ENCODE measurements at regions not wholly inside any gene's neighbourhood (a gene's known extent, or its start where the extent isn't known, plus 50 kb on each side); places are given as distances from the start of the nearest gene placed in this dataset.

DNA sequence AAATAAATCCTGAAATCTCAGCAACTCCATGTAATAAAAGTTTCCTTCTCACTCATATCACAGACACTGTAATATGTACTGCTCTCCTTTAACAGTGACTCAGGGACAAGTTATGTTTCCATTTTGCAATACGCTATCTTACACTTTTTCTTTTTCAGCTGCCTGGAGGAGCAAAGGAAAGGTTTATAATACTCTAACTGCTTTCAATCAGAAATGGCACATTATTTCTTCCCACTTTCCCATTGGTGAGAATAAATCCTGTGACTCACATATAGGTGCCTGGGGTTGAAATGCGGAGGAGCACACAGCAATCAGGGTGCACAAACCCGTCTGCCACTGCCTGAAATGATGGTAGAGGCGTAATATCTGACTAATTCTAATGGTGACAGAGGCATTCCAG, 186.6 kb downstream of the HINT1 start:
- no peak overlapping the region for H3K27ac ChIP-seq (ENCODE audit: low read depth, low read length)
- H2AFZ ChIP-seq (ENCODE audit: low read depth, low read length, poor library complexity, severe bottlenecking): no peak overlapping the region
- no peak overlapping the region for H3K4me3 ChIP-seq (replicated peaks in 1 of 2; ENCODE audit: low read depth in 1 of 2, low read length in 2 of 2)
- no peak for DNase-seq (ENCODE audit: low read depth, low spot score)
- RAD21 ChIA-PET (ENCODE audit: low non-redundant PET in 1 of 2, low total read pairs in 2 of 2, uncharacterized antibody in 2 of 2, unreplicated experiment in 2 of 2): no interaction called here
- TF ChIP-seq ZFX (IDR thresholded peaks at IDR 0.05) (no peak), CBX3 (IDR thresholded peaks at IDR 0.05; ENCODE audit: low read depth) (no peak)
- H4K20me1 ChIP-seq (ENCODE audit: insufficient read depth): no peaks in the 10 kb centered on the region
- no peaks in the 10 kb centered on the region for H3K4me1 ChIP-seq (ENCODE audit: control insufficient read depth in 1 of 2, insufficient read depth in 2 of 2, low read length in 2 of 2)
- no peaks in the 10 kb centered on the region for H3K9me3 ChIP-seq (ENCODE audit: control insufficient read depth in 1 of 2, insufficient read depth in 1 of 2, low read depth in 1 of 2, low read length in 2 of 2)
- H3K79me2 ChIP-seq (ENCODE audit: insufficient read depth, low read length): no peaks in the 10 kb centered on the region
- no peak overlapping the region for H3K4me2 ChIP-seq (ENCODE audit: low read length)
- intact Hi-C loops (cut with micrococcal nuclease): no loop called here
- POLR2A ChIA-PET: no interaction called here
- BruUV-seq (replicated peaks): no TSS peak
- no peak overlapping the region for H3K9ac ChIP-seq (ENCODE audit: low read length)
- no peaks in the 10 kb centered on the region for H3K36me3 ChIP-seq (ENCODE audit: control insufficient read depth in 1 of 2, insufficient read depth in 2 of 2, low read length in 2 of 2)
- H3K27me3 ChIP-seq (ENCODE audit: insufficient read depth, low read length): no peaks in the 10 kb centered on the region
- CTCF ChIA-PET: no interaction called here
- ATAC-seq: no peak
- H3K9me2 ChIP-seq (ENCODE audit: insufficient read depth): no peaks in the 10 kb centered on the region

DNA sequence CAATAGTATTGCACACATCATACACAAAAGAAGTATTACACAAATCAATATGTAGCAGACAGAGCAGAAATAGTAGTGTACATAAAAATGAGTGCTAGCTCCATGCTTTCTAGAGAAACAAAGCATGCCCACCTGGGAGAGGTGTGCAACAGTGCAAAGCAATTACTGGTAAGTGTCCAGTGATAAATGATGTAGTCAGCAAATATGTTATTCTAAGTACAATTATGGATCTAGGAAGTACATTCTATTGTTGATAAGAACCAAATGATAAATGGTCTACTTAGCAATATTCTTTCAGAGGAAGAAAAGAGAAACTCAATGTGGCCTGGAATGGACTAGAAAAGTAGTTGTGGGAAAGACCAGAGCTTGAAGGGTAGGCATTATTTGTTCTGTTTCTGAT, 188.6 kb downstream of the HINT1 start:
- BruUV-seq (replicated peaks): no TSS peak

More for the DNA sequence above, 188.6 kb downstream of the HINT1 start:
- TF ChIP-seq, protein P1, sequence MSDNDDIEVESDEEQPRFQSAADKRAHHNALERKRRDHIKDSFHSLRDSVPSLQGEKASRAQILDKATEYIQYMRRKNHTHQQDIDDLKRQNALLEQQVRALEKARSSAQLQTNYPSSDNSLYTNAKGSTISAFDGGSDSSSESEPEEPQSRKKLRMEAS (IDR thresholded peaks at IDR 0.05): no peak
- TF ChIP-seq, protein P2, sequence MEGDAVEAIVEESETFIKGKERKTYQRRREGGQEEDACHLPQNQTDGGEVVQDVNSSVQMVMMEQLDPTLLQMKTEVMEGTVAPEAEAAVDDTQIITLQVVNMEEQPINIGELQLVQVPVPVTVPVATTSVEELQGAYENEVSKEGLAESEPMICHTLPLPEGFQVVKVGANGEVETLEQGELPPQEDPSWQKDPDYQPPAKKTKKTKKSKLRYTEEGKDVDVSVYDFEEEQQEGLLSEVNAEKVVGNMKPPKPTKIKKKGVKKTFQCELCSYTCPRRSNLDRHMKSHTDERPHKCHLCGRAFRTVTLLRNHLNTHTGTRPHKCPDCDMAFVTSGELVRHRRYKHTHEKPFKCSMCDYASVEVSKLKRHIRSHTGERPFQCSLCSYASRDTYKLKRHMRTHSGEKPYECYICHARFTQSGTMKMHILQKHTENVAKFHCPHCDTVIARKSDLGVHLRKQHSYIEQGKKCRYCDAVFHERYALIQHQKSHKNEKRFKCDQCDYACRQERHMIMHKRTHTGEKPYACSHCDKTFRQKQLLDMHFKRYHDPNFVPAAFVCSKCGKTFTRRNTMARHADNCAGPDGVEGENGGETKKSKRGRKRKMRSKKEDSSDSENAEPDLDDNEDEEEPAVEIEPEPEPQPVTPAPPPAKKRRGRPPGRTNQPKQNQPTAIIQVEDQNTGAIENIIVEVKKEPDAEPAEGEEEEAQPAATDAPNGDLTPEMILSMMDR (IDR thresholded peaks at IDR 0.05 in 2 of 3, conservative IDR thresholded peaks at IDR 0.05 in 1 of 3; ENCODE audit: borderline replicate concordance in 1 of 3, insufficient read depth in 1 of 3, low read depth in 2 of 3, low read length in 2 of 3): no peak
- no peak for TF ChIP-seq RAD21 (IDR thresholded peaks at IDR 0.05; ENCODE audit: low read depth)
- TF ChIP-seq, protein P3, sequence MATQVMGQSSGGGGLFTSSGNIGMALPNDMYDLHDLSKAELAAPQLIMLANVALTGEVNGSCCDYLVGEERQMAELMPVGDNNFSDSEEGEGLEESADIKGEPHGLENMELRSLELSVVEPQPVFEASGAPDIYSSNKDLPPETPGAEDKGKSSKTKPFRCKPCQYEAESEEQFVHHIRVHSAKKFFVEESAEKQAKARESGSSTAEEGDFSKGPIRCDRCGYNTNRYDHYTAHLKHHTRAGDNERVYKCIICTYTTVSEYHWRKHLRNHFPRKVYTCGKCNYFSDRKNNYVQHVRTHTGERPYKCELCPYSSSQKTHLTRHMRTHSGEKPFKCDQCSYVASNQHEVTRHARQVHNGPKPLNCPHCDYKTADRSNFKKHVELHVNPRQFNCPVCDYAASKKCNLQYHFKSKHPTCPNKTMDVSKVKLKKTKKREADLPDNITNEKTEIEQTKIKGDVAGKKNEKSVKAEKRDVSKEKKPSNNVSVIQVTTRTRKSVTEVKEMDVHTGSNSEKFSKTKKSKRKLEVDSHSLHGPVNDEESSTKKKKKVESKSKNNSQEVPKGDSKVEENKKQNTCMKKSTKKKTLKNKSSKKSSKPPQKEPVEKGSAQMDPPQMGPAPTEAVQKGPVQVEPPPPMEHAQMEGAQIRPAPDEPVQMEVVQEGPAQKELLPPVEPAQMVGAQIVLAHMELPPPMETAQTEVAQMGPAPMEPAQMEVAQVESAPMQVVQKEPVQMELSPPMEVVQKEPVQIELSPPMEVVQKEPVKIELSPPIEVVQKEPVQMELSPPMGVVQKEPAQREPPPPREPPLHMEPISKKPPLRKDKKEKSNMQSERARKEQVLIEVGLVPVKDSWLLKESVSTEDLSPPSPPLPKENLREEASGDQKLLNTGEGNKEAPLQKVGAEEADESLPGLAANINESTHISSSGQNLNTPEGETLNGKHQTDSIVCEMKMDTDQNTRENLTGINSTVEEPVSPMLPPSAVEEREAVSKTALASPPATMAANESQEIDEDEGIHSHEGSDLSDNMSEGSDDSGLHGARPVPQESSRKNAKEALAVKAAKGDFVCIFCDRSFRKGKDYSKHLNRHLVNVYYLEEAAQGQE (IDR thresholded peaks at IDR 0.05; ENCODE audit: low read depth): no peak
- CTCF ChIA-PET: no interaction called here
- RAD21 ChIA-PET (ENCODE audit: low non-redundant PET in 1 of 2, low total read pairs in 2 of 2, uncharacterized antibody in 2 of 2, unreplicated experiment in 2 of 2): no interaction called here
- Histone ChIP-seq H3K9me3 (ENCODE audit: control insufficient read depth in 1 of 2, insufficient read depth in 1 of 2, low read depth in 1 of 2, low read length in 2 of 2) (no peaks in the 10 kb centered on the region), H3K9ac (ENCODE audit: low read length) (no peak overlapping the region), H3K4me3 (replicated peaks in 1 of 2; ENCODE audit: low read depth in 1 of 2, low read length in 2 of 2) (no peak overlapping the region), H3K4me2 (ENCODE audit: low read length) (no peak overlapping the region), H3K36me3 (ENCODE audit: control insufficient read depth in 1 of 2, insufficient read depth in 2 of 2, low read length in 2 of 2) (no peaks in the 10 kb centered on the region), H4K20me1 (ENCODE audit: insufficient read depth) (no peaks in the 10 kb centered on the region), H3K9me2 (ENCODE audit: insufficient read depth) (no peaks in the 10 kb centered on the region), H3K4me1 (ENCODE audit: control insufficient read depth in 1 of 2, insufficient read depth in 2 of 2, low read length in 2 of 2) (no peaks in the 10 kb centered on the region), H3K79me2 (ENCODE audit: insufficient read depth, low read length) (no peaks in the 10 kb centered on the region), H2AFZ (ENCODE audit: low read depth, low read length, poor library complexity, severe bottlenecking) (no peak overlapping the region), H3K27me3 (ENCODE audit: insufficient read depth, low read length) (no peaks in the 10 kb centered on the region), H3K27ac (ENCODE audit: low read depth, low read length) (no peak overlapping the region)
- no peak for ATAC-seq
- intact Hi-C loops (cut with micrococcal nuclease): no loop called here
- DNase-seq (ENCODE audit: low read depth, low spot score): no peak
- POLR2A ChIA-PET: no interaction called here

Measured in HCT116 (cell line).